Kidney (tissue), 13 donors: ENCODE measurements at regions not wholly inside any gene's neighbourhood (a gene's known extent, or its start where the extent isn't known, plus 50 kb on each side); places are given as distances from the start of the nearest gene placed in this dataset.

Experiments
- DNase-seq, 5 donors: peaks; one replicate each; pipeline ENCODE4 v3.0.0-alpha.2; 2013 to 2020
- FAIRE-seq: peaks from 2 replicates; lab custom pipeline; 2012; peaks lifted over from hg19 to GRCh38; lab: Jason Lieb, UNC
- H3K27ac ChIP-seq, 2 donors: one replicate each; pipeline ENCODE4 v1.7.0; 2013; ENCODE audit warnings: low read depth in 2 of 2, low read length in 2 of 2, inconsistent platforms in 1 of 2
- H3K27me3 ChIP-seq: one replicate; pipeline ENCODE4 v1.7.1; 2013; ENCODE audit warnings: low read length, inconsistent platforms; ENCODE audit not compliant: control insufficient read depth, insufficient read depth
- H3K36me3 ChIP-seq, 3 donors: one replicate each; pipeline versions ENCODE4 v1.7.0 to v1.7.1; 2013; ENCODE audit warnings: low read length in 3 of 3, control low read depth in 1 of 3, inconsistent platforms in 1 of 3; ENCODE audit not compliant: insufficient read depth in 3 of 3, control insufficient read depth in 2 of 3
- H3K4me1 ChIP-seq, 3 donors: one replicate each; pipeline versions ENCODE4 v1.7.0 to v1.7.1; 2013; ENCODE audit warnings: low read length in 3 of 3, inconsistent platforms in 1 of 3, low read depth in 1 of 3; ENCODE audit not compliant: control insufficient read depth in 2 of 3, insufficient read depth in 2 of 3
- H3K4me3 ChIP-seq, 3 donors: one replicate each; pipeline versions ENCODE4 v1.7.0 to v1.8.1; 2013; ENCODE audit warnings: low read length in 3 of 3, control low read depth in 1 of 3, inconsistent platforms in 1 of 3
- H3K9ac ChIP-seq, 3 donors: one replicate each; pipeline versions ENCODE4 v1.7.0 to v1.7.1; 2013; ENCODE audit warnings: low read length in 3 of 3, control low read depth in 1 of 3, inconsistent platforms in 1 of 3
- H3K9me3 ChIP-seq, 3 donors: one replicate each; pipeline versions ENCODE4 v1.7.0 to v1.7.1; 2013; ENCODE audit warnings: low read length in 3 of 3, control low read depth in 1 of 3, inconsistent platforms in 1 of 3; ENCODE audit not compliant: control insufficient read depth in 2 of 3, insufficient read depth in 1 of 3
- CTCF ChIP-seq: IDR thresholded peaks from 3 replicates; pipeline ENCODE4 v1.5.1; 2012; ENCODE audit warnings: mild to moderate bottlenecking, moderate library complexity, borderline replicate concordance; ENCODE audit not compliant: insufficient read depth; ENCODE audit errors: extremely low read depth
- intact Hi-C: fragments of 100-400 bp; cut with DNase I; formaldehyde crosslinking; loops from one replicate; pipeline ENCODE4 v1.11.1; 2022
- donor health status: control.
- donor health status: control.
- donor health status: control.
- donor health status: control.
- donor health status: control.
- donor health status: DM: yes; HTN: yes; CAD: no.
- donor health status: Normal renal cell carcinoma (clear cell type).

- intact Hi-C loops, result no loop called here
- peaks cover 0 to 11% (median 5%) of the 10 kb centered on the region in 3 donors for H3K4me1 ChIP-seq
- FAIRE-seq, result no peak
- peak in 4 of 5 donors; percentile 9 to 48 (median 16) for DNase-seq
- peak overlapping the region in 2 of 3 donors; percentile 26 to 56 for H3K4me3 ChIP-seq
- H3K36me3 ChIP-seq, result no peaks in the 10 kb centered on the region
- peaks cover 34% of the 10 kb centered on the region for H3K27me3 ChIP-seq
- H3K9ac ChIP-seq, result no peak overlapping the region
- no peaks in the 10 kb centered on the region for H3K9me3 ChIP-seq
- no peak overlapping the region for H3K27ac ChIP-seq
- TF ChIP-seq CTCF, result no peak
Observed at GRCh38 chr7:114087653-114088469, 169.1 kb upstream of the PPP1R3A start.

GRCh38 chr7:114086914-114087652 is 168.3 kb upstream of the PPP1R3A start:
- H3K9ac ChIP-seq, result no peak overlapping the region
- peak in 4 of 5 donors; percentile 27 to 62 (median 46) for DNase-seq
- H3K4me3 ChIP-seq, result peak overlapping the region; percentile 36 to 79 (median 69)
- H3K36me3 ChIP-seq, result no peaks in the 10 kb centered on the region
- peaks cover 0 to 12% (median 5%) of the 10 kb centered on the region in 3 donors for H3K4me1 ChIP-seq
- peaks cover 40% of the 10 kb centered on the region for H3K27me3 ChIP-seq
- H3K27ac ChIP-seq, result no peak overlapping the region
- no peaks in the 10 kb centered on the region for H3K9me3 ChIP-seq
- FAIRE-seq, result no peak
- TF ChIP-seq CTCF, result no peak
- intact Hi-C loops, result no loop called here

GRCh38 chr7:114086537-114086913 is 167.7 kb upstream of the PPP1R3A start:
- Histone ChIP-seq H3K36me3 (no peaks in the 10 kb centered on the region), H3K9me3 (no peaks in the 10 kb centered on the region), H3K4me1 (peaks cover 0 to 12% (median 5%) of the 10 kb centered on the region in 3 donors), H3K27ac (peak overlapping the region; percentile 65 to 75), H3K4me3 (peak overlapping the region; percentile 36 to 79 (median 69)), H3K9ac (no peak overlapping the region), H3K27me3 (peaks cover 43% of the 10 kb centered on the region)
- FAIRE-seq, result no peak
- peak in 4 of 5 donors; percentile 23 to 79 (median 59) for DNase-seq
- intact Hi-C loops, result no loop called here
- TF ChIP-seq CTCF, result no peak
